ENCODE measurements at regions not wholly inside any gene's neighbourhood (a gene's known extent, or its start where the extent isn't known, plus 50 kb on each side); places are given as distances from the start of the nearest gene placed in this dataset.

- DNase-seq (no peak), ATAC-seq (ENCODE audit: low FRiP score) (no peak)
- Histone ChIP-seq H3K4me3 (ENCODE audit: low read length in 2 of 2) (no peak overlapping the region), H3K4me1 (ENCODE audit: control insufficient read depth in 1 of 2, insufficient read depth in 2 of 2, low read length in 2 of 2) (no peaks in the 10 kb centered on the region), H3K36me3 (ENCODE audit: control insufficient read depth in 1 of 2, insufficient read depth in 2 of 2, low read length in 1 of 2) (no peaks in the 10 kb centered on the region), H3K27ac (ENCODE audit: low read depth in 1 of 2, low read length in 2 of 2) (no peak overlapping the region), H3K9me3 (ENCODE audit: control insufficient read depth, low read length) (no peaks in the 10 kb centered on the region), H3K27me3 (ENCODE audit: control insufficient read depth in 1 of 2, insufficient read depth in 2 of 2, low read length in 1 of 2) (no peaks in the 10 kb centered on the region)
- intact Hi-C loops (cut with DNase I), result no loop called here
- 84 to 87% methylated on average over 5 of the region's 5 CpGs for WGBS, 2 donors
Measured at GRCh38 chr20:59468831-59469230, 135.5 kb upstream of the PHACTR3 start.

GRCh38 chr20:59469267-59470252 is 134.8 kb upstream of the PHACTR3 start:
- Histone ChIP-seq H3K9me3 (ENCODE audit: control insufficient read depth, low read length) (no peaks in the 10 kb centered on the region), H3K36me3 (ENCODE audit: control insufficient read depth in 1 of 2, insufficient read depth in 2 of 2, low read length in 1 of 2) (no peaks in the 10 kb centered on the region), H3K27me3 (ENCODE audit: control insufficient read depth in 1 of 2, insufficient read depth in 2 of 2, low read length in 1 of 2) (no peaks in the 10 kb centered on the region), H3K4me3 (ENCODE audit: low read length in 2 of 2) (no peak overlapping the region), H3K27ac (ENCODE audit: low read depth in 1 of 2, low read length in 2 of 2) (no peak overlapping the region), H3K4me1 (ENCODE audit: control insufficient read depth in 1 of 2, insufficient read depth in 2 of 2, low read length in 2 of 2) (no peaks in the 10 kb centered on the region)
- WGBS, 2 donors, result 79 to 82% methylated on average over 34 of the region's 34 CpGs
- ATAC-seq (ENCODE audit: low FRiP score) (no peak), DNase-seq (no peak)
- intact Hi-C loops (cut with DNase I), result no loop called here

- ATAC-seq (ENCODE audit: low FRiP score) (no peak), DNase-seq (no peak)
- Histone ChIP-seq H3K36me3 (ENCODE audit: control insufficient read depth in 1 of 2, insufficient read depth in 2 of 2, low read length in 1 of 2) (no peaks in the 10 kb centered on the region), H3K27me3 (ENCODE audit: control insufficient read depth in 1 of 2, insufficient read depth in 2 of 2, low read length in 1 of 2) (no peaks in the 10 kb centered on the region), H3K27ac (ENCODE audit: low read depth in 1 of 2, low read length in 2 of 2) (no peak overlapping the region), H3K9me3 (ENCODE audit: control insufficient read depth, low read length) (no peaks in the 10 kb centered on the region), H3K4me1 (ENCODE audit: control insufficient read depth in 1 of 2, insufficient read depth in 2 of 2, low read length in 2 of 2) (no peaks in the 10 kb centered on the region), H3K4me3 (ENCODE audit: low read length in 2 of 2) (no peak overlapping the region)
- intact Hi-C loops (cut with DNase I), result no loop called here
- WGBS, 2 donors, result 94 to 95% methylated on average over 20 of the region's 20 CpGs
Measured at GRCh38 chr20:59470521-59470920, 133.8 kb upstream of the PHACTR3 start.

- Histone ChIP-seq H3K4me1 (ENCODE audit: control insufficient read depth in 1 of 2, insufficient read depth in 2 of 2, low read length in 2 of 2) (no peaks in the 10 kb centered on the region), H3K27me3 (ENCODE audit: control insufficient read depth in 1 of 2, insufficient read depth in 2 of 2, low read length in 1 of 2) (no peaks in the 10 kb centered on the region), H3K4me3 (ENCODE audit: low read length in 2 of 2) (no peak overlapping the region), H3K36me3 (ENCODE audit: control insufficient read depth in 1 of 2, insufficient read depth in 2 of 2, low read length in 1 of 2) (no peaks in the 10 kb centered on the region), H3K9me3 (ENCODE audit: control insufficient read depth, low read length) (no peaks in the 10 kb centered on the region), H3K27ac (ENCODE audit: low read depth in 1 of 2, low read length in 2 of 2) (no peak overlapping the region)
- DNase-seq (peak in 1 of 2 donors; percentile 23), ATAC-seq (ENCODE audit: low FRiP score) (no peak)
- intact Hi-C loops (cut with DNase I), result no loop called here
- 68 to 70% methylated on average over 12 of the region's 12 CpGs for WGBS, 2 donors
Measured at GRCh38 chr20:59471653-59472421, 132.5 kb upstream of the PHACTR3 start.

GRCh38 chr20:59473742-59474141 is 130.6 kb upstream of the PHACTR3 start:
- no peaks in the 10 kb centered on the region for H3K9me3 ChIP-seq (ENCODE audit: control insufficient read depth, low read length)
- DNase-seq (peak in 1 of 2 donors; percentile 1), ATAC-seq (ENCODE audit: low FRiP score) (no peak)
- H3K4me1 ChIP-seq (ENCODE audit: control insufficient read depth in 1 of 2, insufficient read depth in 2 of 2, low read length in 2 of 2), result no peaks in the 10 kb centered on the region
- no peaks in the 10 kb centered on the region for H3K27me3 ChIP-seq (ENCODE audit: control insufficient read depth in 1 of 2, insufficient read depth in 2 of 2, low read length in 1 of 2)
- WGBS, 2 donors, result 80 to 88% methylated on average over 2 of the region's 2 CpGs
- H3K27ac ChIP-seq (ENCODE audit: low read depth in 1 of 2, low read length in 2 of 2), result no peak overlapping the region
- no peak overlapping the region for H3K4me3 ChIP-seq (ENCODE audit: low read length in 2 of 2)
- no peaks in the 10 kb centered on the region for H3K36me3 ChIP-seq (ENCODE audit: control insufficient read depth in 1 of 2, insufficient read depth in 2 of 2, low read length in 1 of 2)
- intact Hi-C loops (cut with DNase I), result no loop called here

GRCh38 chr20:59481067-59481466 is 123.3 kb upstream of the PHACTR3 start:
- DNase-seq, result no peak
- Histone ChIP-seq H3K4me3 (ENCODE audit: low read length in 2 of 2) (no peak overlapping the region), H3K36me3 (ENCODE audit: control insufficient read depth in 1 of 2, insufficient read depth in 2 of 2, low read length in 1 of 2) (no peaks in the 10 kb centered on the region), H3K9me3 (ENCODE audit: control insufficient read depth, low read length) (no peaks in the 10 kb centered on the region), H3K27ac (ENCODE audit: low read depth in 1 of 2, low read length in 2 of 2) (no peak overlapping the region), H3K27me3 (ENCODE audit: control insufficient read depth in 1 of 2, insufficient read depth in 2 of 2, low read length in 1 of 2) (no peaks in the 10 kb centered on the region), H3K4me1 (ENCODE audit: control insufficient read depth in 1 of 2, insufficient read depth in 2 of 2, low read length in 2 of 2) (no peaks in the 10 kb centered on the region)
- no peak for ATAC-seq (ENCODE audit: low FRiP score)
- 70 to 73% methylated on average over 10 of the region's 10 CpGs for WGBS, 2 donors
- intact Hi-C loops (cut with DNase I), result no loop called here

GRCh38 chr20:59481477-59482018 is 122.8 kb upstream of the PHACTR3 start:
- 80 to 83% methylated on average over 10 of the region's 10 CpGs for WGBS, 2 donors
- H3K27ac ChIP-seq (ENCODE audit: low read depth in 1 of 2, low read length in 2 of 2), result no peak overlapping the region
- H3K4me1 ChIP-seq (ENCODE audit: control insufficient read depth in 1 of 2, insufficient read depth in 2 of 2, low read length in 2 of 2), result no peaks in the 10 kb centered on the region
- no peaks in the 10 kb centered on the region for H3K36me3 ChIP-seq (ENCODE audit: control insufficient read depth in 1 of 2, insufficient read depth in 2 of 2, low read length in 1 of 2)
- no peak overlapping the region for H3K4me3 ChIP-seq (ENCODE audit: low read length in 2 of 2)
- ATAC-seq (ENCODE audit: low FRiP score) (no peak), DNase-seq (no peak)
- intact Hi-C loops (cut with DNase I), result no loop called here
- no peaks in the 10 kb centered on the region for H3K9me3 ChIP-seq (ENCODE audit: control insufficient read depth, low read length)
- H3K27me3 ChIP-seq (ENCODE audit: control insufficient read depth in 1 of 2, insufficient read depth in 2 of 2, low read length in 1 of 2), result no peaks in the 10 kb centered on the region

- Histone ChIP-seq H3K27ac (ENCODE audit: low read depth in 1 of 2, low read length in 2 of 2) (no peak overlapping the region), H3K27me3 (ENCODE audit: control insufficient read depth in 1 of 2, insufficient read depth in 2 of 2, low read length in 1 of 2) (no peaks in the 10 kb centered on the region), H3K36me3 (ENCODE audit: control insufficient read depth in 1 of 2, insufficient read depth in 2 of 2, low read length in 1 of 2) (no peaks in the 10 kb centered on the region), H3K4me1 (ENCODE audit: control insufficient read depth in 1 of 2, insufficient read depth in 2 of 2, low read length in 2 of 2) (no peaks in the 10 kb centered on the region), H3K9me3 (ENCODE audit: control insufficient read depth, low read length) (no peaks in the 10 kb centered on the region), H3K4me3 (ENCODE audit: low read length in 2 of 2) (no peak overlapping the region)
- intact Hi-C loops (cut with DNase I), result no loop called here
- WGBS, 2 donors, result 85 to 90% methylated on average over 17 of the region's 17 CpGs
- ATAC-seq (ENCODE audit: low FRiP score) (no peak), DNase-seq (no peak)
Measured at GRCh38 chr20:59482351-59483187, 121.8 kb upstream of the PHACTR3 start.
